H1 (cell line): ENCODE measurements at regions not wholly inside any gene's neighbourhood (a gene's known extent, or its start where the extent isn't known, plus 50 kb on each side); places are given as distances from the start of the nearest gene placed in this dataset.

Source experiments
- BCL11A ChIP-seq, 2 experiments: IDR thresholded peaks; one replicate each; pipeline ENCODE4 v1.6.1; 2011; ENCODE audit warnings: low read depth in 2 of 2, low read length in 2 of 2, mild to moderate bottlenecking in 2 of 2
- CEBPB ChIP-seq: IDR thresholded peaks from 2 replicates; pipeline ENCODE4 v1.6.1; 2012; ENCODE audit warnings: low read depth, low read length
- CHD2 ChIP-seq: IDR thresholded peaks from 2 replicates; pipeline ENCODE4 v1.6.1; 2012; ENCODE audit warnings: low read length, improper control_type of control experiment
- HDAC6 ChIP-seq: IDR thresholded peaks from one replicate; pipeline ENCODE4 v1.7.1; 2012; ENCODE audit warnings: low read depth, mild to moderate bottlenecking, inconsistent platforms, low read length, moderate library complexity
- NANOG ChIP-seq: IDR thresholded peaks from 2 replicates; pipeline ENCODE4 v1.6.1; 2011; ENCODE audit warnings: low read length, low read depth, mild to moderate bottlenecking, inconsistent platforms; ENCODE audit not compliant: insufficient read depth, poor library complexity, severe bottlenecking
- PHF8 ChIP-seq: fragments of 200-600 bp; sonication (generic); conservative IDR thresholded peaks from 2 replicates; pipeline ENCODE4 v1.7.1; 2012; ENCODE audit warnings: low read depth, mild to moderate bottlenecking, inconsistent platforms, low read length, moderate library complexity
- RFX5 ChIP-seq: IDR thresholded peaks from 2 replicates; pipeline ENCODE4 v1.6.1; 2011; ENCODE audit warnings: low read depth, low read length, improper control_type of control experiment, borderline replicate concordance
- RXRA ChIP-seq: IDR thresholded peaks from 2 replicates; pipeline ENCODE4 v1.6.1; 2011; ENCODE audit warnings: low read depth, mild to moderate bottlenecking, low read length, moderate library complexity; ENCODE audit not compliant: insufficient read depth
- SRF ChIP-seq: IDR thresholded peaks from 2 replicates; pipeline ENCODE4 v1.6.1; 2011; ENCODE audit warnings: mild to moderate bottlenecking, low read depth, low read length, moderate library complexity
- YY1 ChIP-seq: IDR thresholded peaks from 2 replicates; pipeline ENCODE4 v1.6.1; 2011; ENCODE audit warnings: low read depth, mild to moderate bottlenecking, low read length

DNA sequence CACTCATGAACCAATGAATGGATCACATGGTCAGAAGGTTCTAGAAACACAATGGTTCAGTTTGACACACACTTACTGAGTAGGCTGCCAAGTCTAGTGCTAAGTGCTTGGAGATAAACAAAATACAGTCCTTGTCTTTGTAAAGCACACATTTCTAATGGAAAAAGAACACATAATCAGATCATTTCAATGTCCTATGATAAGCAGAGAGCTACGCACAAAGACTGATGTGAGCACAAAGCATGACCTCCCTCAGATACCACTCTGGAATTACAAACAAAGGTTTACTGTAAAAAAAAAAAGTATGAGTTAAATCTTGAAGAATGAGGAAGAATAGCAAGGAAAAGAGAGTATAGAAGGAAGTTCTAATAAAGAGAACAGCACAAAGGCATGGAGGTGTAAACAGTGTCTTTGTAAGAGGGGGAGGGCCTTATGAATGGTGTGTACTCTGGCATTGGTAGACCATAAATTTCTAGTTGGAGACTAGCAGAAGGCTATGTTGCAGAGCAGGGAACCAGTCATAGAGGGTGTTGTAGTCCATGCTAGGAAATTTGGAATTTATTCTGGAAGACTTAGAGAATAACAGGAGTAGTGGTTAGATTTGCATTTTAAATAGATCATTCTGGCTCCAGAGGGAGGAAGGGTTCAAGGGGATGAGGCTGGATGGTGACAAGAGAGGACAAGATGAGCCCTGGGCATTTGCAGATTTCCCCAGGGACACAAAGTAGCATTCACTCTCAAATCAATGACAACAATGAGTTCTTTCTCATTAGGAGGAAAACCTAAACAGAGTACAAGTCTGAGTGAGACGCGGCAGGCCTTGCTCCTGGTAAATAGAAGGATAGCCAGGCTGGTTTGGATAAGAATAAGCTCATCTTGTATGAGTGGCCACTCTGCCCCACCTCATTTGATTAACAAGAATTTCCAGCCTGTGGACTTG lies 468.0 kb downstream of the TOX3 start (continued):
- TF ChIP-seq RFX5: no peak
- no peak for TF ChIP-seq CHD2
- TF ChIP-seq YY1: no peak
- TF ChIP-seq RXRA: no peak
- no peak for TF ChIP-seq NANOG
- TF ChIP-seq BCL11A (IDR thresholded peaks at IDR 0.05; ENCODE audit: low read depth in 2 of 2, low read length in 2 of 2): no peak
- TF ChIP-seq PHF8: no peak
- TF ChIP-seq SRF: no peak
- TF ChIP-seq HDAC6: no peak
- TF ChIP-seq CEBPB: no peak
